B cell (primary cell): ENCODE measurements at regions not wholly inside any gene's neighbourhood (a gene's known extent, or its start where the extent isn't known, plus 50 kb on each side); places are given as distances from the start of the nearest gene placed in this dataset.

ENCODE experiments used
- CTCF ChIP-seq: fragments of 200-600 bp; IDR thresholded peaks from one replicate; pipeline ENCODE4 v1.8.0; 2022; ENCODE audit warnings: antibody characterized with exemption, mild to moderate bottlenecking
- EZH2 ChIP-seq: IDR thresholded peaks from 2 replicates; pipeline ENCODE4 v1.6.1; 2012; ENCODE audit warnings: borderline replicate concordance, low read depth, mild to moderate bottlenecking, moderate library complexity, low read length; ENCODE audit not compliant: insufficient read depth, poor library complexity, severe bottlenecking

DNA sequence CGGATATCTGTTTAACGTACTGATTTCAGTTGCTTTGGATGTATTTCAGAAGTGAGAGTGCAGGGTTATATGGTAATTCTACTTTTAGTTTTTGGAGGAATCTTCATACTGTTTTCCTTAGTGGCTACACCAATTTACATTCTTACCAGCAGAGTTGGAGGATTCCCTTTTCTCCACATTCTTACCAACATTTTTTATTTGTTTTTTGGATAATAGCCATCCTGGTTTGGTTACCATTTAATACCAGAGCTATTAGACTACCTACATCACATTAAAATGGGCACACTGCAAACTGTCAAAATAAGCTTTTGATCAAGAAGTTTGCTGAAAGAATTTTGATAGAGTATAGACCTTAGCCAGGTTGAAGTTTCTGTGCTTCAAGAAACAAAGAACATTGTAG, 217.2 kb upstream of the CFAP20DC start:
- TF ChIP-seq CTCF: no peak
- TF ChIP-seq EZH2: no peak
